Mammary epithelial cell (primary cell): ENCODE measurements at regions not wholly inside any gene's neighbourhood (a gene's known extent, or its start where the extent isn't known, plus 50 kb on each side); places are given as distances from the start of the nearest gene placed in this dataset.

ENCODE experiments used
- EZH2 ChIP-seq: IDR thresholded peaks from 2 replicates; pipeline ENCODE4 v1.6.1; 2012; ENCODE audit warnings: low read length, inconsistent platforms, borderline replicate concordance
- TF ChIP-seq, protein P1 (sequence below), 2 donors: IDR thresholded peaks in 1 of 2; conservative IDR thresholded peaks in 1 of 2; 2 replicates each; pipeline ENCODE4 v1.5.1; 2011 to 2012; ENCODE audit warnings: inconsistent platforms in 2 of 2, low read length in 2 of 2, mild to moderate bottlenecking in 2 of 2, control low read depth in 1 of 2, low read depth in 1 of 2; ENCODE audit not compliant: insufficient read depth in 1 of 2; ENCODE audit errors: extremely low read depth in 1 of 2

DNA sequence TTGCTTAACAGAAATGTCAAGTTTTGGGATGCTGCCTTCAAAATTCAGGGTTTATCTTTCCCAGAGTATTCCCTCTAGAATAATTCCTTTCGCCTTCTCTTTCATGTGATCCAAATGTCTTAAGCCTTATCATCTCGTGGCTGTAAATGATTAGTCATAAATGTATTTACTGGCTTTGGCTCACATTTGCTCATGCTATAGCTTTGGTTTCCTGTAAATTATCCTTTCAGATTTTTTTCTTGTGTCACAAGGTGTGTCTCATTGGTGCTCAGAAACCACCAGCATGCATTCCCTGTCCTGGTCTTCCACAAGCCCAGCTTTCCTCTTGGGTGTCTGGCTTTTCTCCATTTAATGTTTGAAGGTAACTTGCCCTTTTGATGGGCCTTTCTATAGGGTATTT lies 692.7 kb upstream of the ALCAM start:
- TF ChIP-seq, protein P1, sequence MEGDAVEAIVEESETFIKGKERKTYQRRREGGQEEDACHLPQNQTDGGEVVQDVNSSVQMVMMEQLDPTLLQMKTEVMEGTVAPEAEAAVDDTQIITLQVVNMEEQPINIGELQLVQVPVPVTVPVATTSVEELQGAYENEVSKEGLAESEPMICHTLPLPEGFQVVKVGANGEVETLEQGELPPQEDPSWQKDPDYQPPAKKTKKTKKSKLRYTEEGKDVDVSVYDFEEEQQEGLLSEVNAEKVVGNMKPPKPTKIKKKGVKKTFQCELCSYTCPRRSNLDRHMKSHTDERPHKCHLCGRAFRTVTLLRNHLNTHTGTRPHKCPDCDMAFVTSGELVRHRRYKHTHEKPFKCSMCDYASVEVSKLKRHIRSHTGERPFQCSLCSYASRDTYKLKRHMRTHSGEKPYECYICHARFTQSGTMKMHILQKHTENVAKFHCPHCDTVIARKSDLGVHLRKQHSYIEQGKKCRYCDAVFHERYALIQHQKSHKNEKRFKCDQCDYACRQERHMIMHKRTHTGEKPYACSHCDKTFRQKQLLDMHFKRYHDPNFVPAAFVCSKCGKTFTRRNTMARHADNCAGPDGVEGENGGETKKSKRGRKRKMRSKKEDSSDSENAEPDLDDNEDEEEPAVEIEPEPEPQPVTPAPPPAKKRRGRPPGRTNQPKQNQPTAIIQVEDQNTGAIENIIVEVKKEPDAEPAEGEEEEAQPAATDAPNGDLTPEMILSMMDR (conservative IDR thresholded peaks at IDR 0.05 in 1 of 2, IDR thresholded peaks at IDR 0.05 in 1 of 2; ENCODE audit: extremely low read depth in 1 of 2, insufficient read depth in 1 of 2, low read depth in 1 of 2, low read length in 2 of 2): no peak
- no peak for TF ChIP-seq EZH2
